Erythroblast (primary cell): ENCODE measurements at regions not wholly inside any gene's neighbourhood (a gene's known extent, or its start where the extent isn't known, plus 50 kb on each side); places are given as distances from the start of the nearest gene placed in this dataset.

ENCODE experiments used
- GATA1 ChIP-seq: IDR thresholded peaks from 2 replicates; pipeline ENCODE4 v1.6.1; 2011; ENCODE audit warnings: low read depth, mild to moderate bottlenecking, control low read depth, low read length, moderate library complexity
- POLR2A ChIP-seq: IDR thresholded peaks from 2 replicates; pipeline ENCODE4 v1.6.1; 2011; ENCODE audit warnings: mild to moderate bottlenecking, low read length

- TF ChIP-seq POLR2A: no peak
- no peak for TF ChIP-seq GATA1
Observed at GRCh38 chr2:7449298-7449697, 532.1 kb downstream of the RNF144A start.
